SU-DHL-6 (cell line): ENCODE measurements at regions not wholly inside any gene's neighbourhood (a gene's known extent, or its start where the extent isn't known, plus 50 kb on each side); places are given as distances from the start of the nearest gene placed in this dataset.

Experiments used
- CTCF ChIP-seq: fragments of 200-600 bp; sonication (generic); IDR thresholded peaks from one replicate; pipeline ENCODE4 v1.5.1; 2017; ENCODE audit warnings: antibody characterized with exemption, mild to moderate bottlenecking, low read length, moderate library complexity; ENCODE audit not compliant: insufficient read depth, poor library complexity, severe bottlenecking
- EZH2phosphoT487 ChIP-seq: fragments of 200-600 bp; sonication (generic), shearing (Covaris generic); conservative IDR thresholded peaks from 2 replicates; pipeline ENCODE4 v1.6.1; 2018; ENCODE audit warnings: mild to moderate bottlenecking, antibody characterized with exemption, low read length, moderate library complexity, mixed read lengths

- TF ChIP-seq CTCF (no peak), EZH2phosphoT487 (no peak)
Observed at GRCh38 chr2:103004426-103004942, 242.7 kb downstream of the TMEM182 start.
